HG03060 (cell line): ENCODE measurements at regions not wholly inside any gene's neighbourhood (a gene's known extent, or its start where the extent isn't known, plus 50 kb on each side); places are given as distances from the start of the nearest gene placed in this dataset.
"Not testable (repeated sequence)": the region's sequence is repeated elsewhere in the genome, so short reads cannot be mapped to it uniquely, and the experiment has no call there.

Source experiments
- ATAC-seq: cut with Tn5 transposase; IDR thresholded peaks from one replicate; pipeline ENCODE4 v1.9.1; 2021; ENCODE audit warnings: low read depth, moderate number of reproducible peaks; ENCODE audit not compliant: unreplicated experiment

DNA sequence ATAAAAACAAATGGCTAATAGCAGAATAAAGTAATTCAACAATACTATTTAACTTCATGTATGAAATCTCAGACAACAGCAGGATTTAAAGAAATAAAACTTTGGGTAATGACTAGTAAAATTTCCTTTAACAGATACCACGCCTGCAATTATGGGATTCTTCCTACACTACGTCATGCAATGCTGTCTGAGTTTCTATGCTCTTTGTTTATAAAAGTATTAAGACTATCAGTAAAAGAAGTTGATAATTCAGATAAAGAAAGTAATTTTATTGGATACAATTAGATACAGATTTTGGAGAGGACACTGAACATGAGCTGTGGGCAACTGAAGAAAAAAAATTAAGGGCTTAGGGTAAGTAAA, 308.4 kb upstream of the LRFN5 start:
- ATAC-seq, result no peak

- no peak for ATAC-seq
Measured at GRCh38 chr14:41297576-41298327, 308.9 kb upstream of the LRFN5 start.

- ATAC-seq, result no peak
Measured at GRCh38 chr14:41295734-41296133, 310.9 kb upstream of the LRFN5 start.

DNA sequence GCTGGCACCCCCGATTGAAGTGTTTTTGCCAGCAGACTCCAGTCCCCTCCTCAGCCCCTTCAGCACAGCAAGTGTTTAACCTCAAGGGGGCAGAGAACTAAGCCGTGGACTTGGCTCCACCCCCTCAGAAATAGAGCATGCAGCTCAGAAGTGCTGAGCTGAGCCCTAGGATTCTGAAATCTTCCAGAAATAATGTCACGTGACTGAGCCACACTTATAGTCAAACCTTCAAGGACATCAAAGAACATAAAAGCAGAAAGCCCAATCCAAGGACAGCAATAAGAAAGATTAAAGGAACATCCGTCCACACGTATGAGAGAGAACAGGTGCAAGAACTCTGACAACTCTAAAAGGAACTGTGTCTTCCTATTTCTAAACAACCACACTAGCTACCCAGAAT, 317.7 kb upstream of the LRFN5 start:
- no peak for ATAC-seq

DNA sequence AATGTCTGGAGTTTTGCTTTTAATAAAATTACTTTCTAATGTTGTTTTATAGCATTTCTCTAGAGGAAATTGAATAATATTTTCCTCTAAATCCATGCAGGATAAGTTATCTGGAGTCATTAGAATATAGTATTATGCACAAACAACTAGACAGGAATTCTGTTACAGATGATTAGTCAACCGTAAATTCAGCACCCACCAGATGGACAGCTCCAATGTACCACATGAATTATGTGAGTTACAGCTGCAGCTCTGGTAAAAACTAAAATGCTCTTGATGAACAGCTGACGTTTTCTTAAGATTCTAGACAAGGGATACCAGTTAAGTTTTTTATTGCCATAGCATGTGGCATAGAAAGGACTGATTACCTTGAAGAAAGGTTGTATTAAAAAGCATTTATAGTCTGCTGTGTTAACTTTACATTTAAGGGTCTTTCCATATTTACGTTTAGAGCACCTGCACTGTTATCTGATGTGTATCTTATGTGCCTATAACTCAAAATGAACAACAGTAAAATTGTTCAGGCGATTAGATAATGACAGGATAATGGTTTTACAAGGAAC, 321.4 kb upstream of the LRFN5 start:
- no peak for ATAC-seq

- ATAC-seq, result no peak
Measured at GRCh38 chr14:41280745-41281144, 325.9 kb upstream of the LRFN5 start.

- no peak for ATAC-seq
Measured at GRCh38 chr14:41277450-41277849, 329.2 kb upstream of the LRFN5 start.

- ATAC-seq, result no peak
Measured at GRCh38 chr14:41257476-41257875, 349.2 kb upstream of the LRFN5 start.

DNA sequence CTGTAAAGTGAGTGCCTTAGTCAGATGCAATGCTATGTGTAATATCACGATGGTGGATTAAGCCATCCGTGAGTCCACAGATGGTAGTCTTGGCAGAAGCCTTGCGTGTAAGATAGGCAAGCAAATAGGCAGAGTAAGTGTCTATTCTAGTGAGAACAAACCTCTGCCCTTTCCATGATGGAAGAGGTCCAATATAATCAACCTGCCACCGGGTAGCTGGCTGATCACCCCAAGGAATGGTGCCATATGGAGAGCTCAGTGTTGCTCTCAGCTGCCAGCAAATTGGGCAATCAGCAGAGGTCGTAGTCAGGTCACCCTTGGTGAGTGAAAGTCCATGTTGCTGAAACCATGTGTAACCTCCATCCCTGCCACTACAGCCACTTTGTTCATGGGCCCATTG, 371.2 kb upstream of the LRFN5 start:
- ATAC-seq, result no peak

DNA sequence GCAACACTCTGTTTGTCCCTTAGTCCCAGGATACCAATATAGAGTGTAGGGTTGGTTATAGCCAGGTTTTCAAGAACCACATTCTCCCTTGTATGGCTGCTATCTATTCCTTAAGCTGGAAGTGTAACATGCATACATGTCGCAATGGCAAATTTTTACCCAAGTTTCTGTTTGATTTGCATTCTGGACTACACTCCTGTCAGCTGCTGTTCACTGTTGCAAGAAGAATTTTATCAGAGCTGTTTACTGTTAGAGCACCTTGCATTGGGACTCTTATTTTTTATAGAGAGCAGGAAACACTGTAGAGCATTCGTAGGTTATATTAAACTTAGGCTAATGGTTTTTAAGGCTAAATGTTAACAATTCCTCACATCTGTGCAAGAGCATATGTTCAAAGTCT, 376.0 kb upstream of the LRFN5 start:
- ATAC-seq, result no peak

- ATAC-seq, result no peak
Measured at GRCh38 chr14:41229824-41230223, 376.9 kb upstream of the LRFN5 start.

GRCh38 chr14:41225433-41225832, 381.2 kb upstream of the LRFN5 start:
- ATAC-seq, result no peak

DNA sequence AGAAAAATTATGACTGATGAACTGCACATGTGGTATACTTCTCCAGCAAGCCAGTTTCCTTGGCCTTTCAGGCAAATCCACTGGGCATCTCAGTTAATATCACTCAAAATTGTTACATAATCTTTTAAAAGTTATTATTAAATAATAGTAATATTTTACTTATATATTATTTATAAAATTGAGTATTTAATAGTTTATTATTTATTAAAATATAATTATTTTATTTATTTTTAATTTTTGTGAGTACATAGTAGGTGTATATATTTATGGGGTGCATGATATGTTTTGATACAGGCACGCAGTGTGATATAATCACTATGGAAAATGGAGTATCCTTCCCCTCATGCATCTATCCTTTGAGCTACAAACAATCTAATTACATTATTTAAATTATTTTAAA, 384.1 kb upstream of the LRFN5 start:
- ATAC-seq, result no peak

GRCh38 chr14:41214978-41215377, 391.7 kb upstream of the LRFN5 start:
- not testable (repeated sequence) for ATAC-seq

GRCh38 chr14:41201696-41202095, 405.0 kb upstream of the LRFN5 start:
- no peak for ATAC-seq

DNA sequence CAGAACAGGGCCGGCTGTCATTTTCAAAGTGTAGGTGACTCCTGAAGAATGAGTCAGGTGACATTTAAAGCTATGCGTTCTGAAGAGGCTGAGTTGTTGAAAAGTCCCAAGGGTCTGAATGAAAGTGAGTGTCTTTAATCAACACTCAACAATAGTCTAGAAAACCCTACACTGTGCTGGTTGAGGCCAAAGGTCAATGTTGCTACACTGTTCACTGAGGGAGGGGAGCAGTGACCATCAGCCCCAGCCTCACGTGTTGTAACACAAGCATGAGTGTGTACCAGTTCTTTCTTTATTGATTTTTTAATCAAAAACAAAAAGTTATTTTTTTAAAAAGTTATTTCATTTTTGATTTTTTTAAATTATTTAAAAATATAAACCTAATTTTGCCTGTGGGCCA, 418.8 kb upstream of the LRFN5 start:
- no peak for ATAC-seq

- no peak for ATAC-seq
Measured at GRCh38 chr14:41171045-41171444, 435.6 kb upstream of the LRFN5 start.

GRCh38 chr14:41167040-41167439, 439.6 kb upstream of the LRFN5 start:
- no peak for ATAC-seq

- no peak for ATAC-seq
Measured at GRCh38 chr14:41154143-41154807, 452.4 kb upstream of the LRFN5 start.

GRCh38 chr14:41146391-41146790, 460.3 kb upstream of the LRFN5 start:
- ATAC-seq, result no peak

GRCh38 chr14:41144370-41144769, 462.3 kb upstream of the LRFN5 start:
- ATAC-seq, result no peak

DNA sequence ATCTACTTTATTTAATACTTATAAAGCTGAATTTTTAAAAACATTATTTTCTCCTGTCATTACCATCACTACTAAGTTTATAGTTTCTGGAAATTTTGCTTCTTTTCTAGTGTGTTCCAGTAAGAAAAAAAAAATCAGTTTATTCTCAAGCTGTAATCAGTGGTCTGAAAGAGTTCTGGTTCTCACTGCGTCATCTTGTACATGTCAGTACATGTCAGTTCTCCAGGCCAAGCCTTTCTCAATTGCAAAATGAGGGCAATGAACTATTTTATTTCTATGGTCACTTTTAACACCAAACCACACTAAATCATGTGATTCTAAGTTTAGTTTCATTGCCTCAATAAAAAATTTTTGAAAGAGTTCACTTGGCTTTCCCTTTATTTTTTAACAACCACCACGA, 468.9 kb upstream of the LRFN5 start:
- no peak for ATAC-seq
